H9 (cell line): ENCODE measurements at regions not wholly inside any gene's neighbourhood (a gene's known extent, or its start where the extent isn't known, plus 50 kb on each side); places are given as distances from the start of the nearest gene placed in this dataset.

ENCODE experiments used
- DNase-seq: peaks from one replicate; pipeline ENCODE4 v3.0.0-alpha.2; 2017
- H2AFZ ChIP-seq: one replicate; pipeline ENCODE4 v1.6.1; 2013; ENCODE audit warnings: mild to moderate bottlenecking, low read length, control low read depth, moderate library complexity
- H2AK5ac ChIP-seq: 2 replicates; pipeline ENCODE4 v1.6.1; 2013; ENCODE audit warnings: low read length, control low read depth, mixed read lengths; ENCODE audit not compliant: insufficient read length
- H2BK120ac ChIP-seq: one replicate; pipeline ENCODE4 v1.6.1; 2013; ENCODE audit warnings: low read depth, mild to moderate bottlenecking, low read length, control low read depth, inconsistent platforms; ENCODE audit not compliant: poor library complexity, severe bottlenecking
- H2BK12ac ChIP-seq: 2 replicates; pipeline ENCODE4 v1.6.1; 2013; ENCODE audit warnings: low read length, control low read depth, mixed read lengths, low read depth; ENCODE audit not compliant: insufficient read length
- H2BK15ac ChIP-seq: 2 replicates; pipeline ENCODE4 v1.6.1; 2013; ENCODE audit warnings: low read depth, low read length, control low read depth
- H2BK20ac ChIP-seq: one replicate; pipeline ENCODE4 v1.6.1; 2013; ENCODE audit warnings: low read depth, mild to moderate bottlenecking, low read length, control low read depth, inconsistent platforms; ENCODE audit not compliant: poor library complexity, severe bottlenecking
- H2BK5ac ChIP-seq: 2 replicates; pipeline ENCODE4 v1.6.1; 2013; ENCODE audit warnings: low read length, control low read depth, mixed read lengths; ENCODE audit not compliant: insufficient read length
- H3K14ac ChIP-seq: 2 replicates; pipeline ENCODE4 v1.6.1; 2013; ENCODE audit warnings: low read length, control low read depth; ENCODE audit not compliant: insufficient read depth
- H3K18ac ChIP-seq: 2 replicates; pipeline ENCODE4 v1.6.1; 2013; ENCODE audit warnings: low read depth, mild to moderate bottlenecking, mixed read lengths, low read length, control low read depth; ENCODE audit not compliant: insufficient read length
- H3K23ac ChIP-seq: 2 replicates; pipeline ENCODE4 v1.6.1; 2013; ENCODE audit warnings: low read length, control low read depth, mixed read lengths, low read depth; ENCODE audit not compliant: insufficient read length
- H3K23me2 ChIP-seq: 2 replicates; pipeline ENCODE4 v1.6.1; 2013; ENCODE audit warnings: low read depth, mild to moderate bottlenecking, mixed read lengths, low read length, control low read depth; ENCODE audit not compliant: insufficient read length, poor library complexity, severe bottlenecking
- H3K27ac ChIP-seq: 2 replicates; pipeline ENCODE4 v1.5.1; 2013; ENCODE audit warnings: low read length, control low read depth, mixed read lengths, low read depth; ENCODE audit not compliant: insufficient read length
- H3K27me3 ChIP-seq: 2 replicates; pipeline ENCODE4 v1.6.1; 2013; ENCODE audit warnings: low read length, control low read depth, inconsistent platforms; ENCODE audit not compliant: insufficient read depth
- H3K4ac ChIP-seq: 2 replicates; pipeline ENCODE4 v1.6.1; 2013; ENCODE audit warnings: low read depth, mild to moderate bottlenecking, control low read depth, inconsistent platforms, low read length, moderate library complexity
- H3K4me1 ChIP-seq: 2 replicates; pipeline ENCODE4 v1.6.1; 2013; ENCODE audit warnings: low read length, control low read depth, inconsistent platforms; ENCODE audit not compliant: insufficient read depth
- H3K4me2 ChIP-seq: 2 replicates; pipeline ENCODE4 v1.6.1; 2013; ENCODE audit warnings: low read length, control low read depth, mixed read lengths; ENCODE audit not compliant: insufficient read length, insufficient read depth
- H3K56ac ChIP-seq: 2 replicates; pipeline ENCODE4 v1.6.1; 2013; ENCODE audit warnings: low read depth, mild to moderate bottlenecking, mixed read lengths, low read length, control low read depth; ENCODE audit not compliant: insufficient read length
- H3K79me1 ChIP-seq: 2 replicates; pipeline ENCODE4 v1.6.1; 2013; ENCODE audit warnings: low read depth, mild to moderate bottlenecking, moderate library complexity, low read length, control low read depth, inconsistent platforms; ENCODE audit not compliant: insufficient read depth, poor library complexity, severe bottlenecking
- H3K79me2 ChIP-seq: 2 replicates; pipeline ENCODE4 v1.6.1; 2013; ENCODE audit warnings: low read length, control low read depth, inconsistent platforms; ENCODE audit not compliant: insufficient read depth
- H3K9ac ChIP-seq: 2 replicates; pipeline ENCODE4 v1.6.1; 2013; ENCODE audit warnings: low read length, control low read depth, mixed read lengths; ENCODE audit not compliant: insufficient read length; ENCODE audit errors: extremely low read depth
- H3K9me3 ChIP-seq: one replicate; pipeline ENCODE4 v1.6.1; 2013; ENCODE audit warnings: low read depth, low read length, inconsistent platforms; ENCODE audit not compliant: control insufficient read depth
- H3T11ph ChIP-seq: one replicate; pipeline ENCODE4 v1.6.1; 2013; ENCODE audit warnings: mild to moderate bottlenecking, low read length, control low read depth, inconsistent platforms
- H4K20me1 ChIP-seq: one replicate; pipeline ENCODE4 v1.6.1; 2013; ENCODE audit not compliant: control insufficient read depth, insufficient read length, insufficient read depth
- H4K5ac ChIP-seq: 2 replicates; pipeline ENCODE4 v1.6.1; 2013; ENCODE audit warnings: low read depth, mild to moderate bottlenecking, mixed read lengths, low read length, control low read depth; ENCODE audit not compliant: insufficient read length
- H4K8ac ChIP-seq: replicated peaks from 2 replicates; pipeline ENCODE4 v1.6.1; 2013; ENCODE audit warnings: low read length, control low read depth, mixed read lengths, low read depth; ENCODE audit not compliant: insufficient read length
- H4K91ac ChIP-seq: 2 replicates; pipeline ENCODE4 v1.6.1; 2013; ENCODE audit warnings: low read depth, mild to moderate bottlenecking, moderate library complexity, mixed read lengths, low read length, control low read depth; ENCODE audit not compliant: insufficient read length
- H3K27ac Mint-ChIP-seq, 3 experiments: 2 replicates in 2 of 3; 3 replicates in 1 of 3; pipeline ENCODE4 v1.8.0; 2020 to 2021; ENCODE audit warnings: mixed read lengths in 3 of 3, mild to moderate bottlenecking in 1 of 3, moderate library complexity in 1 of 3
- H3K27me3 Mint-ChIP-seq: 2 replicates; pipeline ENCODE4 v1.8.0; 2021; ENCODE audit warnings: low read depth, mild to moderate bottlenecking, moderate library complexity, mixed read lengths
- H3K36me3 Mint-ChIP-seq, 3 experiments: 2 replicates in 2 of 3; 3 replicates in 1 of 3; pipeline ENCODE4 v1.8.0; 2020 to 2021; ENCODE audit warnings: low read depth in 3 of 3, mixed read lengths in 3 of 3; ENCODE audit not compliant: insufficient read depth in 1 of 3
- H3K4me1 Mint-ChIP-seq, 2 experiments: 2 replicates each; pipeline ENCODE4 v1.8.0; 2020; ENCODE audit warnings: mixed read lengths in 2 of 2
- H3K4me3 Mint-ChIP-seq, 2 experiments: 2 replicates in 1 of 2; 3 replicates in 1 of 2; pipeline ENCODE4 v1.8.0; 2020 to 2021; ENCODE audit warnings: mild to moderate bottlenecking in 2 of 2, mixed read lengths in 2 of 2, moderate library complexity in 1 of 2
- H3K9me3 Mint-ChIP-seq, 2 experiments: 2 replicates in 1 of 2; 3 replicates in 1 of 2; pipeline ENCODE4 v1.8.0; 2020; ENCODE audit warnings: mild to moderate bottlenecking in 2 of 2, mixed read lengths in 2 of 2, moderate library complexity in 1 of 2
- WGBS: extraction: QIAGEN DNeasy Blood & Tissue Kit; methylation state at CpG from one replicate; pipeline ENCODE4 v1.1.7; 2013; ENCODE audit warnings: missing lambda C conversion rate, low lambda C conversion rate, mixed read lengths; ENCODE audit not compliant: insufficient read length; ENCODE audit errors: extremely low coverage; 5-methylcytosine and 5-hydroxymethylcytosine counted together
- TF ChIP-seq, protein P1 (sequence below): fragments of 200-600 bp; sonication (generic); conservative IDR thresholded peaks from 3 replicates; pipeline ENCODE4 v1.8.0; 2021; ENCODE audit warnings: antibody characterized with exemption, mild to moderate bottlenecking

DNA sequence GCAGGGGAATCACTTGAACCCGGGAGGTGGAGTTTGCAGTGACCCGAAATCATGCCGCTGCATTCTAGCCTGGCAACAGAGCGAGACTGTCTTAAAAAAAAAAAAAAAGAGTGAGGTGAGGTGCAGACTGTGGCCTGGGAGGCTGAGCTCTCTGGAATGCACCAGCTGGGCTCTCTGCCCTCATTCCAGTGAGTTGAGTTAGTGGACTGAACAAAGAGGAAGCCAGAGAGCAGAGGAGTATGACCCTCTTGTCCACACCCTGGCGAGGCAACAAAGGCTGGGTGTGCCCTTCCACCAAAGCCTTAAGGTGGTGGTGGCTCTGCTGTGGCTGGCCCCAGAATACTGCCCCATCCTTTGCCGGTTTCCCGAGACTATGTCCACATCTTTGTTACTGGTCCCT, 71.3 kb upstream of the ACKR3 start:
- H3K14ac ChIP-seq: no peak overlapping the region
- H3K27me3 ChIP-seq: no peaks in the 10 kb centered on the region
- no peak overlapping the region for H2AFZ ChIP-seq
- Mint-ChIP-seq H3K4me1 (peaks cover 0 to 7% of the 10 kb centered on the region in 2 experiments; a peak in 1 of 4 replicates), H3K4me3 (no peak overlapping the region), H3K9me3 (no peaks in the 10 kb centered on the region; a peak in 1 of 5 replicates), H3K27me3 (no peaks in the 10 kb centered on the region), H3K27ac (no peak overlapping the region), H3K36me3 (peaks cover 0 to 16% (median 5%) of the 10 kb centered on the region in 3 experiments; a peak in 4 of 7 replicates)
- no peak overlapping the region for H3T11ph ChIP-seq
- H2BK120ac ChIP-seq: no peak overlapping the region
- H2BK12ac ChIP-seq: no peak overlapping the region
- H3K9me3 ChIP-seq: no peaks in the 10 kb centered on the region
- TF ChIP-seq, protein P1, sequence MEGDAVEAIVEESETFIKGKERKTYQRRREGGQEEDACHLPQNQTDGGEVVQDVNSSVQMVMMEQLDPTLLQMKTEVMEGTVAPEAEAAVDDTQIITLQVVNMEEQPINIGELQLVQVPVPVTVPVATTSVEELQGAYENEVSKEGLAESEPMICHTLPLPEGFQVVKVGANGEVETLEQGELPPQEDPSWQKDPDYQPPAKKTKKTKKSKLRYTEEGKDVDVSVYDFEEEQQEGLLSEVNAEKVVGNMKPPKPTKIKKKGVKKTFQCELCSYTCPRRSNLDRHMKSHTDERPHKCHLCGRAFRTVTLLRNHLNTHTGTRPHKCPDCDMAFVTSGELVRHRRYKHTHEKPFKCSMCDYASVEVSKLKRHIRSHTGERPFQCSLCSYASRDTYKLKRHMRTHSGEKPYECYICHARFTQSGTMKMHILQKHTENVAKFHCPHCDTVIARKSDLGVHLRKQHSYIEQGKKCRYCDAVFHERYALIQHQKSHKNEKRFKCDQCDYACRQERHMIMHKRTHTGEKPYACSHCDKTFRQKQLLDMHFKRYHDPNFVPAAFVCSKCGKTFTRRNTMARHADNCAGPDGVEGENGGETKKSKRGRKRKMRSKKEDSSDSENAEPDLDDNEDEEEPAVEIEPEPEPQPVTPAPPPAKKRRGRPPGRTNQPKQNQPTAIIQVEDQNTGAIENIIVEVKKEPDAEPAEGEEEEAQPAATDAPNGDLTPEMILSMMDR: no peak
- no peak overlapping the region for H2BK15ac ChIP-seq
- no peak overlapping the region for H3K27ac ChIP-seq
- no peak overlapping the region for H2BK20ac ChIP-seq
- no peak overlapping the region for H2AK5ac ChIP-seq
- H3K23me2 ChIP-seq: no peaks in the 10 kb centered on the region
- no peak overlapping the region for H3K56ac ChIP-seq
- no peak overlapping the region for H3K18ac ChIP-seq
- no peak overlapping the region for H4K91ac ChIP-seq
- H3K4me1 ChIP-seq: no peaks in the 10 kb centered on the region
- H2BK5ac ChIP-seq: no peak overlapping the region
- H4K5ac ChIP-seq: no peak overlapping the region
- H3K9ac ChIP-seq: no peak overlapping the region
- no peak overlapping the region for H3K4ac ChIP-seq
- DNase-seq: no peak
- no peaks in the 10 kb centered on the region for H3K79me1 ChIP-seq
- no peaks in the 10 kb centered on the region for H4K20me1 ChIP-seq
- H4K8ac ChIP-seq: no peak overlapping the region
- no peaks in the 10 kb centered on the region for H3K79me2 ChIP-seq
- H3K4me2 ChIP-seq: no peak overlapping the region
- H3K23ac ChIP-seq: no peak overlapping the region
- no CpG with 5 or more reads among the region's 7 CpGs for WGBS
